ENCODE measurements at regions not wholly inside any gene's neighbourhood (a gene's known extent, or its start where the extent isn't known, plus 50 kb on each side); places are given as distances from the start of the nearest gene placed in this dataset.

DNA sequence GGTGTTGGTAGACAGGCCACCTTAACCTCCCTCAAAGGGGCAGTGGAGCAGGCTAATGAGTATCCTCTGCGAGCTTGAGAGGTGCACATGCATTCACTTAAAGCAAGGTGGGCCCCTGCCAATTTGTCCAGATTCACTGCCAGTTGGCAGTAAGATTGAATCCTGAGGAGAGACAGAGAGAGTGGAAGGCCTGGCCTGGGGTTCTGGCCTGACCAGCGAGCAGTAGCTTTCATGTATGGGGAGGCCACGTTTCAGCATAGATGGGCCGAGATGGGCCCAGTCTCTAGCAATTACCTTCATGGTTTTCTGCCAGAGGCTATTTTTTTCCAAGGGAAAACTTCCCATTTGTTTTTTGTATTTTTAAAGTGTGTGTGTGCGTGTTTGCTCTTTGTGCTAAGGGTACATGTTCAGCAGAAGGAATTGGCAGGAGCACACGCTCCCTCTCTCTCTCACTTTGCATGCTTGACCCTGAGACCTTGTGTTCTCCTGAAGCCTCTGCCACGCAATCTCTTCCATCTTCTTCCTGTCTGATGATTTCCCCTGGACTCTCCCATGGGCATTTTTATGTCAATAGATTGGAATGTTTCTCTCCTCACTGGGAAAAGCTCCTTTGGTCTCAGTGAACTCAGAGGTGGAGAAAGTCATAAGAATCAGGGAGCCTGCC lies 215.8 kb upstream of the SFRP2 start:
- TF ChIP-seq, protein P1, sequence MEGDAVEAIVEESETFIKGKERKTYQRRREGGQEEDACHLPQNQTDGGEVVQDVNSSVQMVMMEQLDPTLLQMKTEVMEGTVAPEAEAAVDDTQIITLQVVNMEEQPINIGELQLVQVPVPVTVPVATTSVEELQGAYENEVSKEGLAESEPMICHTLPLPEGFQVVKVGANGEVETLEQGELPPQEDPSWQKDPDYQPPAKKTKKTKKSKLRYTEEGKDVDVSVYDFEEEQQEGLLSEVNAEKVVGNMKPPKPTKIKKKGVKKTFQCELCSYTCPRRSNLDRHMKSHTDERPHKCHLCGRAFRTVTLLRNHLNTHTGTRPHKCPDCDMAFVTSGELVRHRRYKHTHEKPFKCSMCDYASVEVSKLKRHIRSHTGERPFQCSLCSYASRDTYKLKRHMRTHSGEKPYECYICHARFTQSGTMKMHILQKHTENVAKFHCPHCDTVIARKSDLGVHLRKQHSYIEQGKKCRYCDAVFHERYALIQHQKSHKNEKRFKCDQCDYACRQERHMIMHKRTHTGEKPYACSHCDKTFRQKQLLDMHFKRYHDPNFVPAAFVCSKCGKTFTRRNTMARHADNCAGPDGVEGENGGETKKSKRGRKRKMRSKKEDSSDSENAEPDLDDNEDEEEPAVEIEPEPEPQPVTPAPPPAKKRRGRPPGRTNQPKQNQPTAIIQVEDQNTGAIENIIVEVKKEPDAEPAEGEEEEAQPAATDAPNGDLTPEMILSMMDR (IDR thresholded peaks at IDR 0.05; ENCODE audit: insufficient read depth, low read depth, low read length), result no peak
- TF ChIP-seq EZH2 (IDR thresholded peaks at IDR 0.05; ENCODE audit: insufficient read depth, low read length), result no peak
